GM18499 (cell line): ENCODE measurements at regions not wholly inside any gene's neighbourhood (a gene's known extent, or its start where the extent isn't known, plus 50 kb on each side); places are given as distances from the start of the nearest gene placed in this dataset.

Source experiments
- ATAC-seq: cut with Tn5 transposase; IDR thresholded peaks from one replicate; pipeline ENCODE4 v1.9.1; 2021; ENCODE audit warnings: moderate number of reproducible peaks; ENCODE audit not compliant: insufficient read depth, unreplicated experiment

DNA sequence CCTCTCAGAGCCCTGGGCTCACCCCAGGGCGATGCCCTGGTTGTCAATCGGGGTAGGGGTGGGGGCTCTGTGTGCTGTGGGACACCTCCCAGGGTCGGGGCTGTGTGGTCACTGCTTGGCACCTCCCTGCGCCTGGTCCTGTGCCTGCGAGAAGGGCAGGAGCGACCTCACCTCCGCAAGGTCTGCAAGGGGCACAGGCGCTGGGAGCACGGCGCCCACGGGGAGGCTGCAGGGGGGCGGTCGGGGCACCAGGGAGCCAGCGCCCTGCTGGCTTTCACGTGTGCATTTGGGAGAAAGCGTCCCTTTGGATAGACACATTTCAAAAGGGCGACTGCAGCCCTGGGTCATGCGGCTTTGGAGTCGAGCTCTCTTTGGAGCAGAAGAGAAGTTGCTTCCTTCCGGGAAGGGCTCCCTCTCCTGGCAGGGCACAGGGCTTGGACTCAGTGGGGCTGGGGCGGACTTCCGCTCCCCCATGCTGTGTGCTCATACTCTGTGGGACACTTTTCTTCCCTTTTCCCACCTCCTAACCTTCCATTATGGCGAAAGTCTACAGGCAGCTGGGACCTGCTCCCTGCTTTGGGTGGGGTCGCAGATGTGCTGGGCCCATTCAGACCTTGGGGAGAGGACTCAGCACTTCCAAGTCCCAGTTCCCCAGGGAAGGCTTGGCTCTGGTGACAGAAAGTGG lies 52.9 kb upstream of the SLC28A3 start:
- ATAC-seq: no peak

GRCh38 chr9:84394036-84394435 lies 53.5 kb upstream of the SLC28A3 start:
- no peak for ATAC-seq

- ATAC-seq: peak; percentile 69
Measured at GRCh38 chr9:84397151-84397728, 56.7 kb upstream of the SLC28A3 start.

DNA sequence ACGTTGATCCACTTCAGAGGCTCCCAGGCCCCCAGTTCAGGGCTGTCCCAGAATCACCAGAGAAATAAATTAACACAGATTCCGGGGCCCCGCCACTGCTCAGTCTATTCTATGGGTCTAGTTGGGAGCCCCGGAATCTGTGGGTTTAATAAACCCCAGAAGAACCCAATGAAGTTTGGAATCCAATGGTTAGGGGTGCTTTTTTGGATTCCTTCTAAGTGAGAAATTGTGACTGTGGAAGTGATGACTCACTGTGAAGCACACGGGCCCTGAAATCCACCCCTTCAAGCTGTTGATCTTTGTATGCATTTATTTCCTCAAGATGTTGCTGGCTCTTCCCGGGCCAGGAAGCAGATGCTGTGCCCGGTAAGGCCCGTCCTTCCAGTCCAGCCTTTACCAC lies 57.3 kb upstream of the SLC28A3 start:
- ATAC-seq: no peak

- no peak for ATAC-seq
Measured at GRCh38 chr9:84402517-84402916, 62.0 kb upstream of the SLC28A3 start.

GRCh38 chr9:84403288-84403687 lies 62.7 kb upstream of the SLC28A3 start:
- no peak for ATAC-seq

GRCh38 chr9:84404095-84404686 lies 63.6 kb upstream of the SLC28A3 start:
- no peak for ATAC-seq

DNA sequence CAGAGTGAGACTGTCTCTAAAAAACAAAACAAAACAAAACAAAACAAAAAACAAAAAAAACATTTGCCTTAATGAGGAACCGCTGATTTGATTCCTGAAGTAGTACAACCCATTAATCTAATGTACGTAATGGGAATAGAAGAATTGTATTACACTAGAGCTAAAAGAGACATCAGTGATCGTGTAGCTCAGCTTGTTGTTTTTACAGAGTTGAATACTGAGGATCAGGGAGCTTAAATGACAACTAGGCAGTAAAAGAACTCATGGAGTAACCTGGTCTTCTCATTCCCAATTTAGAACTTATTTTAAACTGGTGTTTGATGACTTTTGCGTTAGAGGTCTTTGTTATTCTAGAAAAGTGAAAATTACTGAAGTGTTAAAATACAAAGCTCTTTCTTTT lies 65.1 kb upstream of the SLC28A3 start:
- ATAC-seq: no peak

GRCh38 chr9:84408416-84408815 lies 67.9 kb upstream of the SLC28A3 start:
- no peak for ATAC-seq

DNA sequence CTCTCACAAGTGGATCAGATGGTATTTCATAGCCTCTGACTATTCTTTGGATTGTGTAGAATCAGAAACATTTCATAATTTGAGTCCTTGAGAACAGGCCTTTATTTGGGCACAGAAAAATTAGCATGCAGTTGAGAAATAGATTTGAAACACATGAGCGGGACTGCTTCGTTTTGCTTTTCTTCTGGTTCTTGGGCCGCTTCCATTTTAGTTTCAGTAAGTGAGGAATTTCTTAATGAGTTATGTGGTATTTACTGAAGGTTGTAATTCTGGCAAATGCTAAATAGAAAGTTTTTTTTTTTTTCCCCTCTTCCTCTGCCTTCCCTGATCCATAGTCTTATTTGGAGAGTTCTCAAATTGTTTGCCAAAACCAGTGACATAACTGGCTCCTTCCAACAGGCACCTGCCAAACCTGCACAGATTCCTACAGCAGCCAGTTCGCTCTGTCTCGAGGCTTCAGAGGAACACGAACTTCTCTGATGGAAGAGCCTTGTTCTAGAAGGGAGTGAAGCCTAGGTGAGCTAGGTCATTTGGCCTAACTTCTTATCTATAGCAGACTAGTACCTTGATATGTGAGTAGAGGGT lies 71.2 kb upstream of the SLC28A3 start:
- no peak for ATAC-seq

GRCh38 chr9:84412654-84413053 lies 72.1 kb upstream of the SLC28A3 start:
- no peak for ATAC-seq

- no peak for ATAC-seq
Measured at GRCh38 chr9:84413301-84413700, 72.7 kb upstream of the SLC28A3 start.

DNA sequence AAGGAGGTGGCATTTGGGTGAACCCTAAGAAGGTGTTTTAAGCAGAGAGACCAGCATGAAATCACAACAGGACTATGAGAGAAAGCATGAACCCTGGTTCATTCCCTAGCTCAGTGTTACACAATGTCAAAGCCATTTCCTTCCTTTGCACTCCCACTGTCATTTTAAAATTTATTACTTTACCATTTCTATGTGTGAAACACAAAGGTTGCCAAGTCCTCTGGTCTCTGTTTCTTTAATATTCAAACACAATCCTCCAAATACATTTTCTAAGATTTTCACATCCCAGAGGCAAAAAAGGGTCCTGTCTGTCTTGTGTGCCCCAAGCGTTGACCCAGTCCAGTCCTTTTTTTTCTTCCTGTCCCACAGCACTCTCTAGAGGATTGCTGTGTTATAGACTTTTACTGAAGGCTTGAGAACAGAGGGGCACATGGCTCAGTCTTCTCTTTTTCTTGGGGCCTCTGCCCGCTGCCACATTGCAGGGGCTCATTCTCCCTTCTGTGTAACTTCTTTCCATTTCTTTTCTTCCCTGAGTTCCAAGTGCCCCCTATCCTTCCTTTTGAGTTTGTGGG lies 78.6 kb upstream of the SLC28A3 start:
- ATAC-seq: no peak

- no peak for ATAC-seq
Measured at GRCh38 chr9:84424931-84425330, 84.4 kb upstream of the SLC28A3 start.

DNA sequence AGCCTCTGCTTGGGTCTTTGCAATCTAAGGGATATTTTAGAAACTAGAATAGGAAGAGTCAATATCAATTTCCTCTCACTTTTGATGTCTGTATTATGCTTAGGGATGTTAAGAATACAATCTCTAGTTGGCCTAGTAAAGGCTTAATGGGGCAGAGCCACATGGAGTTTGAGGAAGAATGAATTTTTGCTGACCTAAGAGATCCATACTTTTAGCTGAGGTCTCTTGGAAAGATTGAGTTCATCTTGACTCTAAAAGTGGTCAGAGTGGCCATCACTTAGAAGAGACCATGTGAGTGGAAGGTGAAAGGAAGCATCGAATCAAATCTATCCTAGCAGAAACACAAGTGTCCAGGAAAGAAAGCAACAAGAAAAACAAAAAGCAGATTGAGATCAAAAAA lies 92.2 kb upstream of the SLC28A3 start:
- no peak for ATAC-seq

DNA sequence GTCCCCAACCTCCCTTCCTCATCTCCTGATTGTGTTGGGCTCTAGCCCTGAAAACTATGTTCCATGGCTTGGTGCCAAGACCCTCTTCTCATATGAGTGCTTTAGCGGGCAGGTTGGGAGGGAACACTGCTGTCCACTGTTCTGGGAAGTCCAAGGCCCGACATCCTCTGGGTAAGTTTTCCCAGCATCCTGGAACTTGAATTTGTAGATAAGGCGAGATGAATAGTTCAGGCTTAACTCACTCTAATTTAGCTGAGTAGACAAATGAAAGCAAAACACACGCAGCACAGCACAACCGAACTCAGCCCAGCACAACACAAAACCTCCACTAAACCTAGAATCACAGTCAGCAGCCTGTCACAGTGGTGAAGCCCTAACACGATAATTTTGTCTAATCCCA lies 95.3 kb upstream of the SLC28A3 start:
- ATAC-seq: no peak

GRCh38 chr9:84436386-84437109 lies 96.0 kb upstream of the SLC28A3 start:
- ATAC-seq: no peak

- ATAC-seq: no peak
Measured at GRCh38 chr9:84438391-84438790, 97.8 kb upstream of the SLC28A3 start.

GRCh38 chr9:84439250-84439649 lies 98.7 kb upstream of the SLC28A3 start:
- ATAC-seq: no peak

- ATAC-seq: no peak
Measured at GRCh38 chr9:84442712-84443111, 102.2 kb upstream of the SLC28A3 start.

DNA sequence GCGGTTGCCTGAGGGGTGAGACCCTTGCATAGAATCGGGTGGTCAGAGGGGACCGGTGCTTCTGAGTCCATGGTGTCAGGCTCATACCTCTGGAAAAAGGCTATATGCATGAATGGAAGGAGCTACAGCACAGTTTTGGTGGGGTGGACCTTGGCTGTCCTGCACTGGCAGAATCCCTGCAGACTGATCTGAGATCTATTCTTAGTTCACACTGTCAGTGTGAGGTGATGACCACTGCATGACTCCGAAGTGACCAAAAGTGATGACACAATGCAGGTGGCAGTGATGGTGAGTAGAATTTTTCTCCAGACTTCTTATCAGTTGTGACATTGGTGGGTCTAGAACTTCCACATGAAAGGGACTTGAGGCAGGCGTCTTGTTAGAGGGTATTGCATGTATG lies 105.2 kb upstream of the SLC28A3 start:
- ATAC-seq: no peak
